BLaER1 (cell line): ENCODE measurements at regions not wholly inside any gene's neighbourhood (a gene's known extent, or its start where the extent isn't known, plus 50 kb on each side); places are given as distances from the start of the nearest gene placed in this dataset.
"Not testable (repeated sequence)": the region's sequence is repeated elsewhere in the genome, so short reads cannot be mapped to it uniquely, and the experiment has no call there.

Source experiments
- H3K27ac ChIP-seq: shearing (Covaris generic); formaldehyde crosslinking; 2 replicates; pipeline ENCODE4 v1.8.1; 2022
- H3K27me3 ChIP-seq: shearing (Covaris generic); formaldehyde crosslinking; 2 replicates; pipeline ENCODE4 v1.8.1; 2022
- H3K36me3 ChIP-seq: shearing (Covaris generic); formaldehyde crosslinking; 2 replicates; pipeline ENCODE4 v1.8.1; 2022
- H3K4me1 ChIP-seq: shearing (Covaris generic); formaldehyde crosslinking; 2 replicates; pipeline ENCODE4 v1.8.1; 2022
- H3K4me2 ChIP-seq: shearing (Covaris generic); formaldehyde crosslinking; 2 replicates; pipeline ENCODE4 v1.8.1; 2022
- H3K4me3 ChIP-seq: shearing (Covaris generic); formaldehyde crosslinking; 2 replicates; pipeline ENCODE4 v1.8.1; 2022
- H3K9ac ChIP-seq: shearing (Covaris generic); formaldehyde crosslinking; 2 replicates; pipeline ENCODE4 v1.8.1; 2022
- H3K9me3 ChIP-seq: shearing (Covaris generic); formaldehyde crosslinking; 2 replicates; pipeline ENCODE4 v1.8.1; 2022
- H4K20me1 ChIP-seq: shearing (Covaris generic); formaldehyde crosslinking; 2 replicates; pipeline ENCODE4 v1.8.1; 2022
- Cebpa-rat ChIP-seq: shearing (Covaris generic); IDR thresholded peaks from 2 replicates; pipeline ENCODE4 v1.8.1; 2022

GRCh38 chr18:78796693-78797455, 182.7 kb upstream of the SALL3 start:
- Histone ChIP-seq H3K4me2 (no peak overlapping the region), H3K27ac (no peak overlapping the region), H3K27me3 (no peaks in the 10 kb centered on the region), H3K9ac (no peak overlapping the region), H3K36me3 (no peaks in the 10 kb centered on the region), H3K4me3 (no peak overlapping the region), H3K4me1 (no peaks in the 10 kb centered on the region), H4K20me1 (no peaks in the 10 kb centered on the region), H3K9me3 (no peaks in the 10 kb centered on the region)
- no peak for TF ChIP-seq Cebpa-rat

- Histone ChIP-seq H3K27ac (no peak overlapping the region), H3K4me3 (no peak overlapping the region), H3K4me1 (no peaks in the 10 kb centered on the region), H3K9ac (no peak overlapping the region), H4K20me1 (no peaks in the 10 kb centered on the region), H3K9me3 (no peaks in the 10 kb centered on the region), H3K4me2 (no peak overlapping the region), H3K36me3 (no peaks in the 10 kb centered on the region), H3K27me3 (no peaks in the 10 kb centered on the region)
- no peak for TF ChIP-seq Cebpa-rat
Observed at GRCh38 chr18:78797499-78797898, 182.1 kb upstream of the SALL3 start.

GRCh38 chr18:78798402-78799175, 181.0 kb upstream of the SALL3 start:
- Histone ChIP-seq H3K9me3 (peaks cover 8% of the 10 kb centered on the region), H3K27me3 (no peaks in the 10 kb centered on the region), H3K4me3 (no peak overlapping the region), H4K20me1 (no peaks in the 10 kb centered on the region), H3K9ac (no peak overlapping the region), H3K4me1 (no peaks in the 10 kb centered on the region), H3K4me2 (no peak overlapping the region), H3K27ac (no peak overlapping the region), H3K36me3 (no peaks in the 10 kb centered on the region)
- no peak for TF ChIP-seq Cebpa-rat

- H3K9me3 ChIP-seq, result peaks cover 17% of the 10 kb centered on the region
- no peak for TF ChIP-seq Cebpa-rat
- H3K9ac ChIP-seq, result no peak overlapping the region
- H4K20me1 ChIP-seq, result no peaks in the 10 kb centered on the region
- H3K27me3 ChIP-seq, result no peaks in the 10 kb centered on the region
- H3K4me1 ChIP-seq, result no peaks in the 10 kb centered on the region
- H3K4me2 ChIP-seq, result no peak overlapping the region
- no peak overlapping the region for H3K4me3 ChIP-seq
- H3K36me3 ChIP-seq, result no peaks in the 10 kb centered on the region
- H3K27ac ChIP-seq, result no peak overlapping the region
Observed at GRCh38 chr18:78799382-78800089, 180.1 kb upstream of the SALL3 start.

- not testable (repeated sequence) for H3K4me1 ChIP-seq, H3K27me3 ChIP-seq, H3K4me2 ChIP-seq, H3K9ac ChIP-seq, H3K36me3 ChIP-seq, H4K20me1 ChIP-seq, H3K27ac ChIP-seq, H3K4me3 ChIP-seq
- peaks cover 25% of the 10 kb centered on the region for H3K9me3 ChIP-seq
Observed at GRCh38 chr18:78800102-78800851, 179.3 kb upstream of the SALL3 start.

GRCh38 chr18:78801011-78801410, 178.6 kb upstream of the SALL3 start:
- Histone ChIP-seq H4K20me1 (no peaks in the 10 kb centered on the region), H3K9me3 (peaks cover 32% of the 10 kb centered on the region), H3K4me3 (no peak overlapping the region), H3K4me1 (peaks cover 11% of the 10 kb centered on the region), H3K36me3 (no peaks in the 10 kb centered on the region), H3K27ac (no peak overlapping the region), H3K9ac (no peak overlapping the region), H3K4me2 (no peak overlapping the region), H3K27me3 (no peaks in the 10 kb centered on the region)
- no peak for TF ChIP-seq Cebpa-rat

GRCh38 chr18:78803104-78803503, 176.5 kb upstream of the SALL3 start:
- Histone ChIP-seq H3K4me3 (no peak overlapping the region), H3K27ac (no peak overlapping the region), H4K20me1 (no peaks in the 10 kb centered on the region), H3K4me2 (no peak overlapping the region), H3K9me3 (peaks cover 42% of the 10 kb centered on the region), H3K36me3 (no peaks in the 10 kb centered on the region), H3K9ac (no peak overlapping the region), H3K27me3 (no peaks in the 10 kb centered on the region), H3K4me1 (peaks cover 17% of the 10 kb centered on the region)
- no peak for TF ChIP-seq Cebpa-rat

- Histone ChIP-seq H3K27ac (no peak overlapping the region), H3K9me3 (peaks cover 42% of the 10 kb centered on the region), H3K27me3 (no peaks in the 10 kb centered on the region), H3K4me1 (peaks cover 17% of the 10 kb centered on the region), H3K36me3 (no peaks in the 10 kb centered on the region), H3K4me2 (no peak overlapping the region), H4K20me1 (no peaks in the 10 kb centered on the region), H3K9ac (no peak overlapping the region), H3K4me3 (no peak overlapping the region)
- no peak for TF ChIP-seq Cebpa-rat
Observed at GRCh38 chr18:78804206-78805030, 175.2 kb upstream of the SALL3 start.

- H3K4me1 ChIP-seq, result peaks cover 17% of the 10 kb centered on the region
- H4K20me1 ChIP-seq, result no peaks in the 10 kb centered on the region
- no peaks in the 10 kb centered on the region for H3K27me3 ChIP-seq
- peak overlapping the region; percentile 28; the same call in 1 of the 2 replicates for H3K4me3 ChIP-seq
- no peak overlapping the region for H3K9ac ChIP-seq
- H3K4me2 ChIP-seq, result peak overlapping the region; percentile 57
- peaks cover 42% of the 10 kb centered on the region for H3K9me3 ChIP-seq
- no peaks in the 10 kb centered on the region for H3K36me3 ChIP-seq
- TF ChIP-seq Cebpa-rat, result no peak
- peak overlapping the region; percentile 78 for H3K27ac ChIP-seq
Observed at GRCh38 chr18:78805840-78806239, 173.8 kb upstream of the SALL3 start.
